Hematopoietic multipotent progenitor cell treated with erythropoietin and hydrocortisone succinate and interleukin-3 and kit ligand, for 15 days (in vitro differentiated cells): ENCODE measurements at regions not wholly inside any gene's neighbourhood (a gene's known extent, or its start where the extent isn't known, plus 50 kb on each side); places are given as distances from the start of the nearest gene placed in this dataset.
"Not testable (repeated sequence)": the region's sequence is repeated elsewhere in the genome, so short reads cannot be mapped to it uniquely, and the experiment has no call there.

ENCODE experiments used
- DNase-seq: peaks from one replicate; pipeline ENCODE4 v3.0.0-alpha.2; 2015; ENCODE audit warnings: low spot score

DNA sequence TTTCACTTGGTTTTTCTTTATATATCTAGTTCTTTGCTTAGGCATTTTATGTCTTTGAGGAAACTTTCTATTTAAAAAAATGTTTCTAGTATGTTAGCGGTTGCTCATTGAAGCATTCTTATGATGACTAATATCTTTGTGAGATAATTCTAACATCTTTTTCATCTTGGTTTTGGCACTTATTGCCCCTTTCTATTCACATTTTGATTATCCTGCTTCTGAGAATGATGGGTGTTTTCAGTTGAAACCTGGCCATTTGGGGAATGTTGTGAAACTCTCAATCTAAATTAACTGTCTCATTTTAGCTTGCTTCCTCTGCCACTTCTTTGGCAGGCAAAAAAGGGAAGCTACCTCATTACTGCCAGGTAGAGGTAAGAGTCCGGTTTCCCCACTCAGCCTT lies 683.1 kb downstream of the DOK5 start:
- no peak for DNase-seq

DNA sequence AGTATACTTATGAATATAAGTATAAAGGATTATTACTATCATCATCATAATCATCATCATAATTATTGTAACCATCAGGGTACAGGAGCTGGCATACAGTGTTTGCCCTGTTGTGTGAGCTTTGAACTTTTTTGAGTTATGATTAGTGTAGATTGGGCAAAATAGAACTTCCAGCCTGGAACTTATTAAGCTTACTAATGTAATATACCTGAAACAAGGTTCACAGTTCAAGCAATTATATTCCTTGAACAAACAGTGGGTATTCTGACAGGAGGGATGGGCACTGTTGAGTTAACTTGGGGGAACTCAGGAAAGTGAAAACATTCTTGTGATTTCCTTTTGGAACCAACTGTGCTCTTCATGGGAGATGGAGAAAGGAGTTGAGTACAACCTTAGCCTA lies 680.0 kb downstream of the DOK5 start:
- no peak for DNase-seq

DNA sequence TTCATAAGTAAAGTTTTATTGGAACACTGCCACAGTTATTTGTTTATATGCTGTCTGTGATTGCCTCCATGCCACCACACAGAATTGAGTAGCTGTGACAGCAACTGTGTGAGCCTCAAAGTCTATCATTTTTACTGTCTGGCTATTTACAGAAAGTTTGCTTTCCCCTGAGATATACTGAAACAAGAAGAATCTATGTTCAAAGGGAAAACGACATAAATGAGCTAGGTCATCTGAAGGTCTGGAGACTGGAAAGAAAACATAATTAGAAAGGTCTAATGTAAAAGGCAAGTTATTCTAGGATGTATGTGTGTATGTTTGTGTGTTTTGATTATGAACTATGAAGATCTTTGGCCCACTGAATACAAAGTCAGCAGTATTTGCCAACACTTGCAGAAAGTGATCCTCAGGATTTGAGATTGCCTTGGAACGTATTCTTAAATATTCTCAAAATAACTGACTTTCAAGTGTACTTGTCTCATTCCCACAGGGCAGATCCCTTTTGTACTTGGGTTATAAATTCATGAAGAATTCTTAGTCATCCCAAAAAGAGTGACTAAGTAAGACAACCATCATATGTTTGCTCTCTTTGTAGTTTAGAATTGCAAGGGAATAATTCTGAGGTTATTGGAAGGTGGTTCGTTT lies 677.7 kb downstream of the DOK5 start:
- DNase-seq: no peak

DNA sequence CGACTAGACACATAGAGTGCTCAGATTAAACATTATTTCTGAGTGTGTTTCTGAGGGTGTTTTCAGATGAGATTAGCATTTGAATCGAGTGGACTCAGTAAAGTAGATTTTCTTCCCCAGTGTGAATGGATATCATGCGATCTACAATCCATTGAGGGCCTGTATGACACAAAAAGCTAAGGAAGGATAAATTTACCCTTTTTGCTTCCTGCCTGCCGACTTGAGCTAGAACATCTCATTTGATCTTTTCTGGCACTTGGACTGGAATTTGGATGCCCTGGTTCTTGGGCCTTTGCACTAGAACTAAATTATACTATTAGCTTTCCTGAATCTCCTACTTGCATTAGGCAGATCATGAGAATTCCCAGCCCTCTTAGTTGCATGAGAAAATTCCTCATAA lies 675.8 kb downstream of the DOK5 start:
- no peak for DNase-seq

DNA sequence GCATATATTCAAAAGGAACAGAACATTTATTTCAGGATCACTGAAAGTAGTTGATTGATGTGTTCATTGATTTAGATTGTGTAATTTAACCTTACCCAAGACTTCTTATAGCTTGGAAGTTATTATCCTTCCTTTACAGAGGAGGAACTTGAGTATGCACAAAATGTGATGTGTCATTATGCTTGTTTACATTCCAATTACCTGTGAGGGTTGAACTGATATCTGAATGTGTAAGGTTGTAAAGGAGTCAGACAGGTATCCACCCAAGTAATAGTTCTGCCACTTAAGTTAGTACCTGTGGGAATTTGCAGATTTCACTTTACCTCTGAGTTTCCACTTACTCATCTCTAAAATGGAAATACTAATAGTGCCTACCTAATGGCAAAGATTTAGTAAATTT lies 668.2 kb downstream of the DOK5 start:
- no peak for DNase-seq

DNA sequence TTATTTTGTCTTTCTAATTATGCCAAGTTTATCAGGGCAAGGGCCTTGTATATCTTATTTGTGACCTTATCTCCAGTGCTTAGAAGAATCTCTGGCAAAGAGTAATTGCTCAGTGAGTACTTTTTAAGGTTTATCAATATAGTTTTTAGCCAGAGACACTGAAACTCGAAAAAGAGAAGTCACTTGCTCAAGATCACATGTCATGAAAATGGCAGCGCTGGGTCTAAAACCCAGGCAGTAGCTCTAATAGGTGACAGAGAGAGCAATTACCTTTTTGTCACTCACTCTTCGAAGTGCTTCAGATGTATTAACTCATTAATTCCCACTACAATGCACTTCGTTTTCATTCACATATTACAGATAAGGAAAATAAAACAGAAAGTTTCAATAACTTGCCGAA lies 667.5 kb downstream of the DOK5 start:
- no peak for DNase-seq

DNA sequence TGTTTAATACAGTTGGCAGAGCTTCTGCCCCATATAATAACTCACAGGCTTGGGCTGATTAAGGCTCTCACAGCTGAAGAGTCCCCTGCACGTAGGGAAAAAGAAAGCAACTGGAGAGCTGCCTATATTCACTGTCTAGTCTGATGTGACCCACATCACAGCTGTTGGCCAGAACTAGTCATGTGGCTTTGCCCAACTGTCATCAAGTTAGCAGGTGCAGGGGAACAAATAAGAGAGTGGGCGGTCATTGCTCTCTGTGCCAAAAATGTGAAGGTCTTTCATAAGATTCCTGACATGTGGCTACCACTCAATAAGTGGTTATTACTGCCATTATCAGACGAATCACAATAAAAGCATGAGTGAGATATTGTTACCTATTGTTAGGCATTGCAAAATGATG lies 665.2 kb downstream of the DOK5 start:
- DNase-seq: no peak

DNA sequence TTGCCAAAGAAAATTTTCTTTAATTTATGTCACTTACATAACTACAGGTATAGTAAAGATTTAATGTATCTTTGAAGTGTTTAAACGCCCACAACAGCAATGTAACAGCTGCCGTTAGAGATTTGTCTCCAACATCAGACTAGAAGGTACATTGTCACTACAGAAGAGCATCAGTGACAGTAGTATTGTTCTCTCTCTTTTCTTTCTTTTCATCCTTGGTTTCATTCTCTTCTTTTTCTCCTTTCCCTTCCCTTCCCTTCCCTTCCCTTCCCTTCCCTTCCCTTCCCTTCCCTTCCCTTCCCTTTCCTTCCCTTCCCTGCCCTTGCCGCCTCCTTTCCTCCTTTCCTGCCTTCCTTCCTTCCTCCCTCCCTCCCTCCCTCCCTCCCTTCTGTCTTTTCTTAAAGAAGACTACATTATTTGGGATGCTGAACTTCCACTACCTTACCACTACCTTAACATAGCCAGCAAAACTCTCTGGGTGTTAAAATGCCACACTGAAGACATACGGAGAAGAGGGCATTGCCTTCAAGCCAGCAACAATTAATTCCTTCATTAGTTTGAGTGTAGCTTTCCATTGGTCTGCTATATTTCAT lies 663.9 kb downstream of the DOK5 start:
- DNase-seq: no peak

DNA sequence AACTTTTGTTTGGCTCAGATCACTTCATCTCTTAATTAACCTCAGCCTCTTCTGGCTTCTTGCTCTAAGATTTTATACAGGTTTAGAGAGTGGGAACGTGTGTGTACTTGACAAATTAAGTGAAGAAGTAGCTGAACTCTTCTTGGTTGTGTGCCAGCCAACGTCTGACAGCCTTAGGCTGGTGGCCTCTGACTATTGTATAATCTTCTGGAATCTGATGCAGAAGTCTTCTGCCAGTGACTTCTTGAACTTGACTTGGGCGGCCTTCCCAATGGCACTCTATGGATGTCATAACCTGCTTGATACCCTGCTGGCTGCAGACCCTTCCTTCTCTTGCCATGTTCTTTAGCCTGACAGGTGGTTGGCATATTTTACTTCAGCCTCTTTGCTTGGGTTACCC lies 660.5 kb downstream of the DOK5 start:
- DNase-seq: no peak

DNA sequence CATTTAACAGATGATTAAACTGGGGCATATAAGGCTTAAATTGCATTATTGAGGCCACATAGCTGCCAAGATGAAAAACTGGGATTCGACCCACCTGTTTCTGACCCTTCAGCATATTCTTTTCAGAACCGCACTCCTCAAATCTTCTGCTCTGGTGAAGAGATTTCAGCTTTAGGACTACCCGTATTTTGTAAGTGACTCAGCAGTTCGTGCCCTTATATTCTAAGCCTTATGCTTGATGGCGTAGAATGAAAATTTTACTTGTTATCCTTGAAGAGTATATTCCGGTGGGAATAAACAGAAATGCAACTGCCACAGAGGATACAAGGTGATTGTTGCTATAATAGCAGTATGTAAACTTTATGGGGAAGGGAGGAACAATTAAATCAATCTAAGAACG lies 657.1 kb downstream of the DOK5 start:
- DNase-seq: no peak

DNA sequence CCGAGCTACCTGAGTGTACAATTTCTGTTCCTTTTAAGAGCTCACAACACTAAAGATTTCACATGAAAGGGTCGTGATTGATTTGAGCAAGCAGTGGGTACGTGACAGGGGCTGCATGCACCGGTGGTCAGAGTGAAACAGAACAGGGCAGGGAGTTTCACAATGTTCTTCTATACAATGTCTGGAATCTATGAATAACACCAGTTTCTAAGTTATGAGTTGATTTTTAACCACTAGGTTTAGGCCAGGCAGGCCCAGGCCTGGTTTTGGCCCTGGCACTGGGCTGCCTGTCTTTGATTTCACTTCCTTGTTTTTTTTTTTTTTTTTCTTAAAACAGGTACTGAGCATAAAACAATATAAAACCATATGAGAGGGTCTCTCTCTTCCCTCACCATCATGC lies 642.2 kb downstream of the DOK5 start:
- not testable (repeated sequence) for DNase-seq

DNA sequence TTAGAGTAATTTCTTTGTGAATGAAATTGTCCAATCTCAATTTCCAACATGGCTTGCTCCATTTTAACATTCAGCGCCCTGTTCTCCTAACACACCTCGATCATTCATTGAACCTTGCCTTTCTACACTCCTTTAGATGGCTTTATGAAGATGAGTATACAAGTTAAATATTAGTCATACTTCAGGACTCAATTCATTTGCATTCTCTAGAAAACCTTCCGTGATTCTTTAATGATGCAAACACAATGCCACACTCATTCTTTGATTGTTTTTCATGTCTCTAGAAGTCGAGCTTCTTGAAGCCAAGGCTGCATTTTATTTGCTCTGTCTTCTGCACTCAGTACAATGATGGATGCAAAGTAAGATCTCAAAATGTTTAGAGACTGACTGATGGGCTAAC lies 641.2 kb downstream of the DOK5 start:
- no peak for DNase-seq

DNA sequence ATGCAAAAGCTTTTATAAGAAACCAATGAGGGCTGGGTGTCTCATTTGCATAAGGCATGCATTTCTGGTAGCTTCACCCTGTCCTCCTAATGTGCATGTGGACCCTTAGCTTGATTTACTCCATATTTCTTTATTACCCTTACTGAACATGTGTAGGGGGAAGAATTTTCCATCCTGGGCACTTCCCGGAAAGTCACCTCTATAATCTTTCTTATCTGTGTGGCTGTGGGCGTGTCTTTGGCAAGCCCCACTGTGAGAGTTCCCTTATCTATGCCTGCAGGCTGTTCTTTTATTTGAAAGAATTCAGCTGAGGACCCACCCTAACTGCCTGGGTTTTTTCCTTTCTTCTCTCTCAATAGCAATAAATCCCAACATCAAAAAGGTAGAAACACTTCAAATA lies 627.8 kb downstream of the DOK5 start:
- peak; percentile 18 for DNase-seq

DNA sequence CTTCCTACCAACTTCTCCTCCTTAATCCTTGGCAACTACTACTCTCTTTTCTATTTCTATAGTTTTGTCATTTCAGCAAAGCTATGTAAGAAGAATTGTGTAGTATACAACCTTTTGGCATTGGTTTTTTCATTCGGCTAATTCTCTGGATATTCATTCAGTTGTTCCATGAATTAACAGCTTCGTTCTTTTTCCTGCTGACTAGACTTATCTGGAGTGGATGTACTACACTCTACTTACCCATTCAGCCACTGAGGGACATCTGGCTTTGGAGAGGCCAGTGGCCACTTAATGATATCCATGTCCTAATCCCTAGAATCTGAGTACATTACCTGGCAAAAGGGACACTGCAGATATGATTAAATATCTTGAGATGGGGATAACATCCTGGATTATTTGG lies 623.9 kb downstream of the DOK5 start:
- DNase-seq: no peak

DNA sequence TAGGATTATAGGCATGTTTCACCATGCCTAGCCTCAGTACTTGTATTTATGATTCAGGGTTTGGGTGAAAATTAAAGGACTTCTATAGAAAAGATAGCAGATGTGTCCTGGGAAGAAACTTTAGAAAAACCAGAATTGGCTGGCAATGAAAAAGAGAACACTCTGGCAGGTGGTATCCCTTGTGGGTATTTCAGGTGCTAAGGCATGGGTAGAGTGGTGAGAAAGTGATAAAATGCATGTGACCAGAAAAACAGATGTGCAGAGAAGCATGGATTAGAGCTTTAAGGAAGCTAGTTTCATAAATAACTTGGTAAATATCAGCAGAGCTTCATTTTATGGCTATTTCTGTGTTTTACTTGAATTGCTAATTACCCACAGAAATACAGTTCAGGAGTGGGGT lies 622.2 kb downstream of the DOK5 start:
- no peak for DNase-seq

DNA sequence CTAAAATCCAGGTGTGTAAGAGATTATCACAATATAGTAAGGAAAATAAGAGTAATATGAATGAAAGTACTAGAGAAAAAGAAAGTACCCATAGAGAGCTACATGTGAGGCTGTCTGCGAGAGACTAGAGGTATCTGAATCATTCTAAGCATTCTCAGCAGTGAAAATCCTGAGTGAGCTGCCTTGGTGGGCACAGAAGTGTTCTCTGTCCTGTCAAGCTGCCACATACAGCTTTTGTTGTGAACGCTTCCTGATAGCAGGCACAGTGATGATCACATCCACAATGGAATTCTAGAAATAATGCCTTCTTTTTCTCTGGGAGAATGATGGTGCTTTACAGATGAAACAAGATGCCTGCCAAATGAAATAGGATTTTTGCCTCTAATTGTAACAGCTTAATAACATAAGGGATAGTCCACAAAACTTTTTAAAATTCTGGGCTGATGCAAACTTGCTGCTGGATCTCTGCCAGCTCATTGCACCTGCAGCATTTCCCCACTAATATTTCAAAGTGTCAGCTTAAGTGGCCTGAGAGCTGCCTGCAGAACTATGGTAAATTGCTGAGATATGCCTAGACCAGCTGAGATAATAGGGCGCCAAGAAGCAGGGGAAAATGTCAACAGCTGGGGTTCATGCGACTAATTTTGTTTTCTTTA lies 620.5 kb downstream of the DOK5 start:
- no peak for DNase-seq

DNA sequence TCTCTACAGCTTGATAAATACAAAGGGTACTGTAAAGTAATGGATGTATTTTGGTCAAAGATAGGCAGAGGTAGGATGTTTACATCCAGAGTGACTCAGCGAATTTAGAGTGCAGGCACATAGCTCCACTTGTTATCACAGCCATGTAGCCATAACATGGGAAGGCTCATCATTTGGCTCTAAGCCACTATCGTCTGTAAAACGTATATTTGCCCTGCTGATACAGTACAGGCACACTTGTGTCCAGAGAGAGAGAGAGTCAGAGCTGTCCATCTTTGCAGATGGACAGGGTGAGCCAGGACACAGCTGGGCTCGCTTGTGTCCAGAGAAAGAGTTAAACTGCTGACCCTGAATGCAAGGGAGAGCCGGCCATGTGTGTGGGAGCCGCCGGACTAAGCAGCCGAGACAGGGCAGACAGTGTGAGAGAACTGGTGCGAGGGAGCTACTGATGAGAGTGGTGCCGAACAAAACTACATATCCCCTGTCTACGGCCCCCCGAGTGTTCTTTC lies 619.0 kb downstream of the DOK5 start:
- DNase-seq: peak; percentile 47

DNA sequence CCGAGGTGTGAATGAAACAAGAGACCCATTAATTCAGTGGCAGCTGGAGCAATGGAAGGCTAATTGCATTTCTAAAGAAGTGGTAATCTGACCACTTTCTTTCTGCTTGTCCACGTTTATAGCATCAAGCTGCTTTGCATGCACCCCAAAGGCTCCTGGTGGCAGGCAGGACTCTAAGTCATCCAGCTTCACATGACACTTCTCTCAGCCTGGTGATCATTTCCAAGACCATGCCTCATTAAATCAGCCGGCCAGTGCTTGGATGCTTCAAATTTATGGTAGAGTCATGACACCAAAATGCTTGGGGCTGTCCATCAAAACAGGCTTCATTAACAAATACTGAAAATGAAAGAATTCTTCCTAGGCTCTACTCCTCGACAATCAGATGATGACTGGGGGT lies 614.9 kb downstream of the DOK5 start:
- DNase-seq: no peak

DNA sequence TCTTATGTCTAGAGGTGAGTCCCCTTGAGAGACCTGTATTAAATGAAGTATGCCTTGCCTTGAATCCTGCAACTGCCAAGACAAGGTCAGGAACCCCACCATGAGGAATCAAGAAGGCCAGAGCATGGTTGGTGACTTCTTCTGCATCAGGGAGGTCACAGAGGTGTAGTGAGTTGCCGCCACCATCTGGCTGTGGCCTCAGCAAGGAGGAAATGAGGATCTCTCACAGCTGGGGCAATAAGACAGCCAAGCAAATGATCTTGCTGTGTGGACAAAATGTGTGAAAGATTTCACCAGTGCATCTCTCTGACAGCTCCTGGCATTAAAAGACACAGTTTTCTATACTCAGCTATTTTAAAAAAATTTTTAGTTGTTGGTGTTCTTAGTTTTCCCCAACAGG lies 611.0 kb downstream of the DOK5 start:
- DNase-seq: no peak

DNA sequence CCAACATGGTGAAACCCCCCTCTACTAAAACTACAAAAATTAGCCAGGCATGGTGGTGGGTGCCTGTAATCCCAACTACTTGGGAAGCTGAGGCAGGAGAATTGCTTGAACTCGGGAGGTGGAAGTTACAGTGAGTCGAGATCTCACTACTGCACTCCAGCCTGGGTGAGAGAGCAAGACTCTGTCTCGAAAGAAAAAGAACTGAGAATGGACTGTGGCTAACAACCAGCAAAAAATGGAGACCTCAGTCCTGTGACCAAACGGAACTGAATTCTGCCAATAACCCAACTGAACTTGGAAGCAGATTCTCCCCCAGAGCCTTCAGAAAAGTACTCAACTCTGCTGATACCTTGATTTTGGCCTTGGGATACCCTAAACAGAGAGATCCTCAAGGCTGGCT lies 604.5 kb downstream of the DOK5 start:
- DNase-seq: no peak

DNA sequence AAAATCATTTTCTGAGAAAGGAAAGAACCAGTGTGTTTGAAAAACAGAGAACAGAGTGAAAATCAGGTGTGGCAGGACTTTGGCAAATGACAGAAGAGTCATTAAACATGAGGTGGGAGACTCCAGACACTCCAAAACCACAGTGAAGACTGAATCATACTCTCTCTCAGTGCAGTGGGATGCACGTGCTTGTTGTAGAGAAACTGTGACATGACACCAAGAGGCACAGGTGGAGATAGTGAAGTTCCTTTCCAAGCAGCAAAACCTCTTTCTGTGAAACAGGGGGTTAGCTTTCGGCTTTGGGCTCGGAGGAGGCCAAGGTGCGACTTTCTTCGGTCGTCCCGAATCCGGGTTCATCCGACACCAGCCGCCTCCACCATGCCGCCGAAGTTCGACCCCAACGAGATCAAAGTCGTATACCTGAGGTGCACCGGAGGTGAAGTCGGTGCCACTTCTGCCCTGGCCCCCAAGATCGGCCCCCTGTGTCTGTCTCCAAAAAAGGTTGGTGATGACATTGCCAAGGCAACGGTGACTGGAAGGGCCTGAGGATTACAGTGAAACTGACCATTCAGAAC lies 599.0 kb downstream of the DOK5 start:
- not testable (repeated sequence) for DNase-seq

DNA sequence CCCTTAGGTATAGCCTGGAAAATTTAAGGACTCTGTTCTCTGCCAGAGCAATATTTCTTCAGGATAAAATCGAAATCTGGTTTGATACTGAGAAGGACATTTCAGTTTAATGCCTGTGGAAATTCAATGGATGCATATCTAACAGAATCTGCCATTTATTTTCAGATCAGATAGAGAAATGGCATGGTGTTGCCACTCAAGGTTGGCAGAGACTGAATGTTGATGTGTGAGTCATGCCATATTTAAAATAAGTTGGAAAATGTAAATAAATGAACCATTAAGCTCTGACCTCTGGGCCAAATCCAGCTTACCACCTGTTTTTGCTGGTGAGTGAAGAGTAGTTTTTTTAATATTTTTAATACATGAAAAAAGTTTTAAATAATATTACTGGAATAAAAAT lies 594.6 kb downstream of the DOK5 start:
- DNase-seq: no peak

DNA sequence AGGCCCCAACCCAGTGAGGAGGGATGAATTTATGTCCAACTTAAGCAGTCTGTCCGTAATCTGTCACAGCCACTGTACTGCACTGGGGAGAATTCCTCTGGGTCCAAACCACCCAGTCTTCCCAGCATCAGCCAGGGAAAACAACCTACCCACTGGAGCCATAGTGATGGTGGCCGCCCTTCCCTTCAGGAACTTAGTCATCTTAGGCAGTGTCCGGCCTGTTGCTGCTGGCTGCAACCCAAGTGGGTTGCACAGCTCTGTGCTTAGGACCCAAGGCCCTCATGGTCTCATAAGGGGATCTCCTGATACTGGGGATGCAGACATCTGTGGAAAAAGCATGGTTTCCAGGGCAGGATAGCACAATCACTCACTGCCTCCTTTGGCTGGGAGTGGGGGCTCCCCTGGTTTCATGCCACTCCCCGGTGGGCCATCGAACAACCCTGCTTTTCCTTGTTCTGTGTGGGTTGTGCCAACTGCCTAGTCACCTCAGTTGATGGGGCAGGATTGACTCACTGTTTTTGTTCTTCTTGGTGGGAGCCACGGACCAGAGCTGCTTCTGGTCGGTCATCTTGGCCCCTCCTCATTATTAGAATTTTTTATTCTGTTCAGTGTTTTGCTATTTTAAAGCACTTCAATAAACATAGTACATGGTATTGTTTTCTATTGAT lies 591.9 kb downstream of the DOK5 start:
- no peak for DNase-seq
